Pons (tissue), 1 donor: ENCODE measurements at regions not wholly inside any gene's neighbourhood (a gene's known extent, or its start where the extent isn't known, plus 50 kb on each side); places are given as distances from the start of the nearest gene placed in this dataset.
A peak's percentile ranks its signal among the peaks of the same experiment; 100 is the strongest.

ENCODE experiments used
- DNase-seq: peaks from one replicate; pipeline ENCODE4 v3.0.0-alpha.2; 2016; ENCODE audit warnings: low spot score

DNA sequence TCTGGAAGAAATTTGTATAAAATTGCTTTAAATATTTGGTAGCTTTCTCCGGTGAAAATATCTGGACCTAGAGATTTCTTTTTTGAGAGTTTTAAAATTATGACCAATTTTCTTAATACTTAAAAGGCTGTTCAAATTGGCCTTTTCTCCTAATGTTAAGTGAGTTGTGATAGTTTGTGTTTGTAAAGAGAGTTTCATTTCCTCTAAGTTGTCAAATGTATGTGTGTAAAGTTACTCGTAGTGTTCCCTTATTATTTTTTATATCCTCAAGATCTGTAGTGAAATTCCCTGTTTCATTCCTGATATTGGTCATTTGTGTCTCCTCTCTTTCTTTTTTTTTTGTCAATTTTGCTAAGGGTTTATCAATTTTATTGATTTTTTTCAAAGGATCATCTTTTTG is 92.6 kb upstream of the CTNNB1 start:
- DNase-seq: no peak

DNA sequence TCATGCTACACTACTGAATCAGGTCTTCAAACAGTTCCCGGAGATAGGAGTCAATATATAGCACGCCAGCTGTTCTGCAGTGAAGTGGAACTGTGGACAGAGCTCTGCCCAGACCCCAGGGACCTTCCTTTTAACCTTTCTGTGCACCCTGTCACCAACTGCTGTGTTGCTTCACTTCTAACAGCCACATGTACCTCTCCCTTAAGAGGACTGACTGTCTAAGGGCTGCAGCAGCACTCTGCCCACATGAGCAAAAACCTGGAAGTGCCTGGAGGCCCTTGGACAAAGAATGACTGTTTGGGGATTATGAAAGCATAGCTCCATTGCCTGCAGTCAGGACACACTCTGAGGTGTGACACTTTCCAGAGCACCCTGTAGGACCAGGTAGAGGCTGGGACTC is 88.3 kb upstream of the CTNNB1 start:
- no peak for DNase-seq

DNA sequence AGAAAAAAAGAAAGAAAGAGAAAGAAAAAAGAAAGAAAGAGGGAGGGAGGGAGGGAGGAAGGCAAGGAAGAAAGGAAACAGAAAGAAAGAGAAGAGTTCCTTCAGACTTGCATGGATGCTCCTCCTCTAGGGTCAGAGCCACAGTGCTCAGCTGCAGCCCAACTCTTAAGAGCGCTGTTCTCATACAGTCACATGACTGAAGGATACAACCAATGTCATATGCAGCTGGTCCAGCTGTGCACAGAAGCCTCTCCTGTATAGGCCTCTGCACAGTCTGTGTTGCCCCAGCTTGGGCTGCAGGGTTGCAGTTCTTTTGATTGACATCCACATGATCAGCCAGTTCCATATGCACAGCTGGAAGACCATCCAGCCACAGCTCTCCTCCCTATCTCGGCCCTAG is 86.8 kb upstream of the CTNNB1 start:
- no peak for DNase-seq

DNA sequence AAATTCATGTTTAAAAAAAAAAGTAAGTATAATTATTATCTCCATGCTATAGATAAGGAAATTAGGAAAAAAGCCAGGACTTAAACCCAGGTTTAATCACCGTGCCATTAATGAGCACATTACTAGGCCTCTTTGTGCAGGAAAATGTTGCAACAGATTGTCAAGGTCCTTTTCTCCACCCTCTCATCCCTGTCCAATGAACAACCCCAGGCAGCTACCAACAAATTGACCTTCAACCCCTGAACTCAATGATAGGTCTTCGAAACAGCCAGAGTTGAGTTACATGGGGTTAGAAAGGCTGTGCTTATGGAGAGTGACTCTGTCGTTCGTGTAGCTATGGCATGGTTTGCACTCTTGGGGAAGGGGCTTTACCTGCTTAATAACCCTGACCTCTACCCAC is 84.2 kb upstream of the CTNNB1 start:
- no peak for DNase-seq

DNA sequence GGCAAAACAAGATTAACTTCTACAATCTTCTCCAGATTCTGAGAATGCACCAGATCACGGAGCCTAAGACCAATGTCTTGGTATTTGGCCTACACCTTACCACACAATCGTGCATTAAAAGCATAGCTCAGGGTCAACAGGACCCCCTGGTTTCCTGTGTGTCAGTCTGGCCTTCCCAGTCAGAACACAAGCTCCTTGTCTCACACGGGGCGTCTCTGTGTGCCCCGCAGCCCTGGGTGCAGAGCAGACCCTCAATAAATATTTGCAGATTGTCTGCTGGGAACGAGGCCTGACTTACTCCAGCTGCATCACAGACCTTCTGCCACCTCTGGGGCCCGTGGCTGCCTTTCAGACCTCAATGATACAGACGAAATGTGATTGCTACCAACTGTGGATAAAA is 82.5 kb upstream of the CTNNB1 start:
- peak; percentile 3 for DNase-seq

DNA sequence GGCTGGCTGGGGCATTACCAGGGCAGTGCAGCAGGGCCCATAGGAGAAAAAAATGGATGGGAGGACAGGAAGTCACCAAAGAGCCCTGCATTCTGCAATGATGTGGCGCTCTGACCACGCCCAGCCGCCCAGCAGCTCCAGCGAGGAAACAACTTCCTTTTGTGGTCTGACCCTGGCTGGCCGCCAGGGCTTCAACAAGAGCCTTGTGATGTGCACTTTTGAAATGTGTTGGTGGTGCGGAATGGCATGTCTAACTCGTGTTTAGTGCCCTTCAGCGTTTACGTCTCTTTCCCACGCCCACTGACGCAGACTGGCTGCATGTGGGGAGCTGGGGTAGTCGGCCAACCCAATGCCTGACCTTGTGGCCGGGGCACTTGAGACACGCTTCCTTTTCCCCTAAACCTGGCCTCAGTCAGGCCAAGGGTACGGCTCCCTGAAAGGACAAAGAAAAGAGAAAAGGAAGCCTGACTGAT is 81.9 kb upstream of the CTNNB1 start:
- DNase-seq: peak; percentile 95

DNA sequence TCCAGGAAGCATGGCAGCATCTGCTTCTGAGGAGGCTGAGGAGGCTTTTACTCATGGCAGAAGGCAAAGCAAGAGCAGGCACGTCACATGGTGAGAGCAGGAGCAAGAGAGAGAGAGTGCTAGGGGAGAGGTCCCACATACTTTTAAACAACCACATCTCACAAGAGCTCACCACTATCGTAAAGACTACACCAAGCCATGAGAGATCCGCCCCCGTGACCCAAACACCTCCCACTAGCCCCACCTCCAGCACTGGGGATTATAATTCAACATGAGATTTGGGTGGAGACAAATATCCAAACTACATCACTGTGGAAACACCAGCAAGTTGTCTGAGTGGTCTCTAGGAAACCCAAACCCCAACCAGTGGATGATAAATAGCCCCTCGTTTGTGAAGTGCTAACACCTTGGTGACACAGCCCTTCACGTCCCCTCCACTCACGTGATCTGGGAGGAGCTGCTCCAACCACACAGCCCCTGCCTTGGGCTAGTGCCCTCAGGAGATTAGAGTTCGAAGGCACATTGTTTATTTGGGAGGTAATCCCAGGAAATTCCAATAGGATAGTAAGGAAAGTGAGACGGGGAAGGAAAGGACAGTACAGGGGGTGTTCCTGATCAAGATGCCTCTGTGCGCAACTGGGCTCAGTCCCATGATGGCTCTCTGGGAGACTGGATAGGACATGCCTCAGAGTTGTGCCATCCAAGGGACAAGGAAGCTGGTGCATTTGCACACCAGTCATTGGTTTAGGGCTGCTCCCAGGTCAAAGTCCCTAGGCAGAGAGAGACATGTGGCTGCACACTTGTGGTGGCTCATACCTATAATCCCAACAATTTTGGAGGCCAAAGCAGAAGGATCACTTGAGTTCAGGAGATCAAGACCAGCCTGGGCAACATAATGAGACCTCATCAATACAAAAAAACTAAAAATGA is 80.6 kb upstream of the CTNNB1 start:
- no peak for DNase-seq

DNA sequence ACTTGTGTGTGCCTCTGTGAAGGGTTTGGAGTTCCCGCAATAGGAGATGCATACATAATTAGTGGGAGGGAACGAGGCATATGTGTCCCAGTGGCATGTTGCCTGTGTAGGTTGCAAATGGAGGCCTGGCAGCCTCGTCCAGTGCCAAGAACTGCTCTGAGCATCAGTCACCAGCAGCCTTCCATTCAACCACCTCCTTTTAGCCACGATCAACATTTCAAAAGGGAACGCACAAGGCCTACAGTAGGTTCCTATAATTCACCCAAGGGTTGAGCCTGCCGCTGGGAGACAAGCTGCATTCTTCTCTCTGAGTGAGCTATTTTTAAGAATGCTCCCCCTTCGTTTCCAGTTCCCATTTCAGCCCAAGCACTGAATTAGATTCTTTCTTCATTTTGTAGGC is 78.8 kb upstream of the CTNNB1 start:
- peak; percentile 59 for DNase-seq

DNA sequence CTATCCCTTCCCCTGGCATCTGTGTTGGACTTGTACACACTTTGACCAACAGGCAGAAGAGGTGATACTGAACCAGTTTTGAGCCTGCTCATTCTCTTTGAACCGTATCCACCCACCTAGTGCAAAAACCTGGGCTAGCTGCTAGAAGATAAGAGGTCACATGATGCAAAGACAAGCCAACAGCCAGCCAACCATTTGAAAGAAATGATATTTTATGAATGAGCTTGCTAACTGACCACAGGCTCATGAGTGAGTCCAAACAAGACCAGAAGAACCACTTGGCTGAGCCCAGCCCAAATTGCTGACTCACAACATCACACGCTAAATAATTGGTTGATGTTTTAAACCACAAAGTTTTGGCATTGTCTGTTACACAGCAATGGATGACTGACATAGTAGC is 74.0 kb upstream of the CTNNB1 start:
- no peak for DNase-seq

DNA sequence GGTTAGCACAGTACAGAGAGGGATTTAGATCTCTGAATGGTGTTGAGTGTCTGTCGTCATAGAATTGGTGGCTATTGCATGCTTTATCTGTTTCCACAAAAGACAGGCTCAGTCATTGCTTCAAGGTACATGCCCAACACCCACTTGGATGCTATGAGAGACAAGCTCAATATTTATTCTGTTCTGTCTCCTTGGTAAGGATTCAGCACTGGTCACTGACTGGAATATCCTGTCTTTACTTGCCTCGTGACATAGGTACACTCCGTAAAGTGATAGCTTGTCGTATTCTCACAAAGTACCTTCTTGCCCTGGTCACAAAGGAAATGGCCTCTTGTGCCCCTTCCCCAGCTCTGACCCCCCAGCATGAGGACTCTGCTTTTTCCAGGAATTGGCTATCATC is 72.8 kb upstream of the CTNNB1 start:
- no peak for DNase-seq

DNA sequence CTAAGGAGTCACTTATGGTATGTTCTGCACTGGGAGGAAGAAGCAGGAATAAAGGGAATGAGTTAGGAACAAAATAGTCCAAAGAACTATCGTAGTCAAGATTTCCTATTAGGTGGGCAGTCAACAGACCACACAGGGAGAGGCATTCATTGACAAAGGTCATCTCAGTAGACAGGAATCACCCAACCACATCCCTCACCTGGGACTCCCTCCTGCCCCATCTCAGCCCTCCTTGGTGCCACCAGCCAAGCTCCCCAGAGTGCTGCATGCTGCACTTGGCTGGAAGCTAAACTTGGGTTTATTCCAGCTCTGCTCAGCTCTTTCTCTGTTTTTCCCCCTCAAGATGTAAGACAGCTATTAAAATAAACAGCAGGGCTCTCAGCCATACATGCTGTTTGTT is 72.3 kb upstream of the CTNNB1 start:
- no peak for DNase-seq

DNA sequence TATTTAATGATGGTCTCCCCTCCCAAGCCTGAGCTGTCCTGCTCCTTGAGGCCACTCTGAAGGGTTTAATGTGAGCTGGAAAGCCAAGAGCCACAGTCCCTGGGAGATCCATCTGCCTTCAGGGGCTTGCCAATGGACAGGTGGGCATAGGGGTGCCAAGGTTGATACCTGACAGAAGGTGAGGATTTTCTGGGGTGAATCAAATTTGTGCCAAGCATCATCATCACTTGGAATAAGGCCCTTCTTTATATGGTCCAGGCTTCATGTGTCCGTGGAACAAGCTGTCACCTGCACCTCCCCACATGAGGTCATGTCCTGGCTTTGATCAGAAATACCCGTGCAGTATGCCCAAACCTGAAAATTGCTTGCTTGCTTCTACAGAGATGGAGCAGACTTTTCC is 71.9 kb upstream of the CTNNB1 start:
- no peak for DNase-seq

DNA sequence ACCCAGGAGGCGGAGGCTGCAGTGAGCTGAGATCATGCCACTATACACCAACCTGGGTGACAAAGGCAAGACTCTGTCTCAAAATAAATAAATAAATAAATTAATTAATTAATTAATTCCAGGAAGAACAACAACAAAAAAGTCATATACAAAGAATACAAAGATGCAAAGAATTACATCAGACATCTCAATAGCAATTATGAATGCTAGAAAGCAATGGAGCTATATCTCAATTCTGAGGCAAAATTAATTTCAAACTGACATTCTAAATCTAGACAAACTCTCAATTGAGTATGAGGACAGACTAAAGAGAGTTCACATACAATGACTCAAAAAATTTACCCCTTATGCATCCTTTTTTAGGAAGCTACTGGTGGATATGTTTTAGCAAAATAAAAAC is 69.6 kb upstream of the CTNNB1 start:
- no peak for DNase-seq

DNA sequence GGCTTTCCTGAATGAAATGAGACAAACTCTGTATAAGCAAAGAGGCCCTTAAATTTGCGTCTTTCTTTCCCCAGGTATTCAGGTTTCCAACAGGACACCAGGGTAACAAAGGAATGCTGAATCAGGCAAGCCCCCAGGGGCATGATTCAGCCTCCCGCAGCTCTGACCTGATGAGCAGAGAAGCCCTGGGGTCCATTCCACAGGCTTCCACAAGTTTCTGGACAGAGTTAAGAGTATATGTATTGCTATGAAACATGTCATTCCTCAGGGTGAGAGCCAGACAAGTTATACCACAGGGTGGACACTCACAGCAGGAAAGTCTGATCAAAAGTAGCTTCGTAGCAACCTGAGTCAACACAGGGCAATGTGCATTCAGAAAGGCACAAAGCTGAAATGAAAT is 68.1 kb upstream of the CTNNB1 start:
- no peak for DNase-seq

DNA sequence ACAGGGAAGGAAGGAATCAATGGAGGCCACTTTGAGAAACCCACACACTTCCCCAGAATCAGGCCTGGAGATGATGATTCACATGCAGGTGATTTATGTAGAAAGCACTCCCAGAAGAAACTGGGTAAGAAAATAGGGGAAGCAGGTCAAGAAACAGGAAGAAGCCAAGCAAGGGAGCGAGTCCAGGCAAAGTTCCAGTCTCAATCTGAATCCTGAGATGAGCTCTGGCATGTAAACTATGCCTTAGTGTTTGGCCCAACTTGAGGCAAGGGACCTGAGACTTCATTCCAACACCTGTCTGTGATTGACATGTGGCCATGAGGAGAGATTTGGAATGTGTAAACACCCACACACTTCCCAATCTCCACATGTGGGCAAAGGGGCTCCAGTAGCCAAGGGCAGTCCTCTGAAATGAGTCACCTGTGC is 61.6 kb upstream of the CTNNB1 start:
- peak; percentile 12 for DNase-seq

DNA sequence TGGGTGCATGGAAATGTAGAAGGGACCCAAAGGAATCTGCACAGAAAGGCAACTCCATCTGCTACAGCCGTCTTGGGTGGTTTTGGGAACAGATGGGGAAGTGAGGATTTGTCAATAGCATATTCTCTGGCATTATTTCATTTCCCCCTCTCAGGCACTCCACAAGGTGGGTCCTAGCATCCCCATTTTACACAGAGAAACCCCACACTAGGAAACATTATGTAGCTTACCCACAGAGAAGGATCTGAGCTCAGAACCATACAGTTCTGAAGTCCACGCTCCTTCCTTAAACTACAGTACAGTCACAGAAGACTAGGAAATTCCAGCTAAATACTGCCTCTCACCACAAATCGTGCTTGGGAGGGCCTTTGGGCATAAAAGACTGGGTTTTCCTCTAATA is 61.2 kb upstream of the CTNNB1 start:
- no peak for DNase-seq

DNA sequence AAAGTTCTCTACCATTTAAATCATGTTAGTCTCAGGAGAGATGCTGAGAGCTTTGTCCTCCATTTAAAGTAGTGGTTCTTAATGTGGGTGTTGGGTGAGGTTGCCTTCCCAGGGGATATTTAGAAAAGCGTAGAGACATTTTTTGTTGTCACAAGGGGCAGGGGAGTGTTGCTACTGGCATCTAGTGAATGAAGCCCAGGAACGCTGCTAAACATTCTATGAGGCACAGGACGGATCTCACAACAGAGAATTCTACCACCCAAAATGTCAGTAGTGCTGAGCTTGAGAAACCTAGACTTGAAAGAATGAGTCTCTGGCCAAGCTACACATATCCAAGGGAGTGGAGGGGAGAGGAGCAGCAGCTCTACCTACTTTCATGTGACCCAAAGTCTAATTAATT is 60.7 kb upstream of the CTNNB1 start:
- DNase-seq: no peak

DNA sequence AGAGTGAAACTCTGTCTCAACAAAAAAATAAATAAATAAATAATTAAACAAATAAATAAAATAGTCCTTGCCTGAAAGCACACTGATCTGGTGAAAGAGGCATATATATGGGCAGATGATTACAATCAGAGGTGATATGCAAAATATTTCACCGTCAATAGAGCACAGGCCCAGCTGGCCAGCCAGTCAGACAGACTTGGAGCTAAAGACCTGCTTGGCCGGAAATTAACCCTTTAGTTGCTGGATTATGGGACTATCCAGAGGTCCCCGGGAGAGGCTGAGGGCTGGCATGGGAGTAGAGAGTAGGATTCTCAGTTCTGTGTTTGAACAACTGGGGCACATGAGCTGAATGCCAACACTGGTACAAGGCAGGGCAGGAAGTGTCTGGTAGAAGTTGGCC is 59.1 kb upstream of the CTNNB1 start:
- DNase-seq: no peak

DNA sequence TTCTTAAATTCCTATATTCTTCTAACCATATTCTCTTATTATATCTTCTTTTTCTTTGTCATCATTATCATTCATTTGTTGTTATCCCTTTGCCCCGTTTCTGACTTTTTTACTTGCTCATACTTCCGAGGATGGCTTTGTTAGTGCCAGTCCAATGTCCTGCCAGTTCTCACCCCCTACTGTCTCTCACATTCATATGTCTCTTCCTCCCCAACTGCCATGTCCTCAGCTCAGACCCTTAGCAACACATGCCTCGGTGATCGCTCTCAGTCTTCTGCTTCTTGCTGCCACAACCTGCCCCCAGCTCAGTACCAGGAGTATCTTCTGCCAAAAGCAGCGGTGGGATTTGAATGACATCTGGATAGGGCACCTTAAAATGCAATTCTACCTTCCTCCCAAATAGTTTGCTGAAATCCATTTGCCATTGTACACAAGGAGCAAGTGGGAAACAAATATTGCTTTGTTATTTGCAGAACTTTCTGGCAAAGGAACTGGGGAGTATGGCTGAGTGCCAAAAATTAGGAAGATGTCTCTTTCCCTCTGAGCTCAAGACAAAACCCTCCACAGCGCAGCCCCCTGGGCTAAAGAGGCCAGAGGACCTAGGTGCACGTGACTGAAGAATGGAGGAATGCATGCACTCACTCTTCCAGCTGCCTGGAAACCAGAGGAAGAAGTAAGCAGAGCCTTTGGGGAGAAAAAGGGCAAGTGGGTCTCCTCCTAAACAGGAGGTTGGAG is 57.7 kb upstream of the CTNNB1 start:
- no peak for DNase-seq

DNA sequence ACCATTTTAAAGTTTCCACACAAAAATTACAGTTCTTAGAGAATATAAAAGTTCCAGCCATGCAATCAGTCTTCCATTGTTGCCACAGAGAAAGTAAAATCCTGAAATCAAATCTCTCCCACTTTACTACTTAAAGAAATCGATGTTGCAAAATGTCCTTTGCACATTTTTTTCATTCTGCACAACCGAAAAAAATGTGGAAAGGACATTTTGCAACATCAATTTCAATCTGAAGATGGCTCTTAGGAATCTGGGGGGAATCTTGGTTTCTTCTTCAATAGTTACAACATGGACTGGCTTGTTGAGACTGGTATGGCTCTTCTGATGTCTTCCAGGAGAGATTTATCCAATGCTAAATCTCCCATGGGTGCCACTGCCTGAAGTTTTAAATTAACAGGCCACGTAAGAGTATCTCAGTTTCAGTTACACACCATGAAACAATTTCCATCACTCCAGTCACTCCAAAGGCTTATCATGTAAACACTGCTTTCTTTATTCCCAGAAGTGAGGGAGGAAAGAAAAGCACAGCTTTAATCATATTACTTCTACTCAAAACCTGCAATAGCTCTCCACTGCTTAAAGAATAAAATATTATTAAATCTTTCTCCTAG is 55.8 kb upstream of the CTNNB1 start:
- DNase-seq: no peak

DNA sequence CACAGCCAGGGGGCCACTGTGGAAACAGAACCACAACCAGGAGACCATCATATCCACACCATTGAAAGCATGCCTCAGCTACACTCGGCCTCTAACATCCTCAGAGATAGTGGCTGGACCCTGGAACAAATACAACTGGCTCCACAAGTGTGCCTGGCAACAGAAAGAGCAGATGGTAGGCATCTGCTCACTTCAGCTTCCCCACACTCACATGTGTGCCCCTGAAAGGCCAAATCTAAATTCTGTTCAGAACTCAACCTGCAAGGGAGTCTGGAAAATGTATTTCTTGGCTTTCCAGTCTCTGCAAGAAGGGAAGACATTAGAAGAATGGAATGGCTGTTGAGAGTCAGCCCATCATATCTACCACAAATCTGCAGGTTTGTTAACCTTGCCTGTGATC is 54.7 kb upstream of the CTNNB1 start:
- DNase-seq: no peak

DNA sequence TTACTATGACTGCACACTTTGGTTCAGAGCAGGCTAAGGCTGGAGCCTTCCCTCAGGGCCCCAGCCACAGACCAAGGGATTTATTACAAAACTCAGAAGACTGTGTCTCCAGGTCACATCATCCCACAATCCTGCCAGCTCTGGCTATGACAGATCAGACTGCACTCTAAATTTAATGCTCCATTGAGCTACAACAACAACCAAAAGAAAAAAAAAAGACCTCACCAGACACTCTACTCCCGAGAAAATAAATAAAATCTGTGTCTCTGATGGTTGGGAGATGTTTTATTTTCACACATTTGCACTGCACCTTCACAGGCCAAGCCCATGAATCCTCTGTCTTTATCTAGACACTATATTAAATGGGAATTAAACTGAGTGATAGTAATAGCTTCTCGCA is 50.8 kb upstream of the CTNNB1 start:
- DNase-seq: no peak

DNA sequence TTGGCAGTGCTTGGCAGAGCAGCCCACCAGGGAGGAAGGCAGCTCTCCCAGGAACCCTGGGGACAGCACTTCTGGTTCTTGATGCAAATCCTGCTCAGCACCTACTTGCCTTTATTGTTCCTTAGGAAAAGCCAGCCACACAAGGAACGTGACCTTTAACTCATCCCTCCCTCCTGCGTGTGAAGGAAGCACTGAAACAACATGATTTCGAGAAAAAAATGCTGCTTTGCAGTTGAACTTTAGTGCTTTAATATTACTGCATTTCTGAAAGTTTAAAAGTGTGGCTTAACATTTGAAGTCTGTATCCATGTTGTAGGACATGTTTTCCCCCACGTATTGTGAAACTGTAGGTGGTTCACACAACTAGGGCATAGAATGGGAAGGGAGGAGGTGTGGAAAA is 50.4 kb upstream of the CTNNB1 start:
- no peak for DNase-seq
